ENCODE measurements at regions not wholly inside any gene's neighbourhood (a gene's known extent, or its start where the extent isn't known, plus 50 kb on each side); places are given as distances from the start of the nearest gene placed in this dataset.

DNA sequence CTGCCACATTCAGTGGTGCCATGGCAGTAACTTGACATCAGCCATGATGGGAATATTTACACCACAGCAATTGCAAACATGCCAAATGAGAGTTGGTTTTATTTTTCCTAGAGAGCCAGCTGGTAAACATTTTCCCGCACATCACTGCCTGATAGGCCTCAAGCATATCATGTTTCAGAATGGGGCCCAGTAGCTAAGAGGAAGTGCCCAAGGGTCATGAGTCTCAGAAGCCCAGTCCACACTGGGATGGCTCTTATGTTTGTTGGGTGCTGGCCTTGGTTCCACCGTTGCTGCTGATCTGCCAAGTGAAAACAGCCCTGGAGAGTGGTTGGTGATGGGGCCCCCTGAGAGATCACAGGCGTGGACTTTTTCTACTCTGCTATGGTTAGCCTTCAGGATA is 64.3 kb upstream of the NAV2 start:
- H3K36me3 ChIP-seq: no peaks in the 10 kb centered on the region
- H3K27ac ChIP-seq: no peak overlapping the region
- no peak for TF ChIP-seq Cebpa-rat (IDR thresholded peaks at IDR 0.05)

DNA sequence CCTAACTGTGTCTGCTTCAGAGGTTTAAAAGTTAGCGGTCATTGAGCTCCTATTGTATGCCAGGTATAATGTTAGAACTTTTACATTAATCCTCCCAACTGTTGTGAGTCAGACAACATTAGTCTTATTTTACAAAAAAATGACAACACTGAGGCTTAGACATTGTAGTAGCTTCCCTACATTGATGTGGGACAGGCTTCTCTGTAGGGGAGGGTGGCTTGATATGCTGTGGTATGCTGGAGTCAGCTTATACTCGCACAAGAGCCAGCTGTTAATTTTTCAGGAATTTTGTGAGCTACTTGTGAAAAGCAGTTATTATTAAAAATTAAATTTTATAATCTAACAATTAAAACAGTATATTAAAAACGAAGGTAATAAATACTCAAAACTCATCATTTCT is 64.8 kb upstream of the NAV2 start:
- Histone ChIP-seq H3K36me3 (no peaks in the 10 kb centered on the region), H3K27me3 (no peaks in the 10 kb centered on the region), H4K20me1 (no peaks in the 10 kb centered on the region), H3K9ac (no peak overlapping the region), H3K4me2 (no peak overlapping the region), H3K9me3 (no peaks in the 10 kb centered on the region), H3K27ac (no peak overlapping the region), H3K4me1 (0 out of 2 replicates have a peak, but pooled peaks cover 3% of the 10 kb centered on the region), H3K4me3 (no peak overlapping the region)
- no peak for TF ChIP-seq Cebpa-rat (IDR thresholded peaks at IDR 0.05)

More for the DNA sequence above, 64.3 kb upstream of the NAV2 start:
- Histone ChIP-seq H4K20me1 (no peaks in the 10 kb centered on the region), H3K4me2 (no peak overlapping the region), H3K4me3 (no peak overlapping the region), H3K27me3 (no peaks in the 10 kb centered on the region), H3K9ac (no peak overlapping the region), H3K4me1 (0 out of 2 replicates have a peak, but pooled peaks cover 3% of the 10 kb centered on the region), H3K9me3 (no peaks in the 10 kb centered on the region)

DNA sequence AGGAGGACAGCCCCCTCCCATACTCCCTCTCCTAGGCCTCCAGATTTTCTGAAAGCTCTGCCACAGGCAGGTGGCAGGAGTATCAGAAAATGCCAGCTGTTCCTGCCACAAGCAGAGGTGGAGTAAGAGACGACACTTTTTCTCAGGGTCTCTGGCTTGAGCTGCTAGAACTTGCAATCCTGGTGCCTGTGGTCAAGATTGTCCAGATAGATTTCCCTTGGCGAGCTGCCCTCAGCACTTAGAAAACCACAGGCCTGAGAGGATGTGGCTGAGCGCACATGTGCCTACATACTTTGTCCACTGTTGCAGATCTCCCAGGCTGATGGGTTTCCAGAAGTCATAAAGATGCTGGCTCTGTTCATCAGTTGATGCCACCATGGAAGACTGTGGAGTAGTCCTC is 65.7 kb upstream of the NAV2 start:
- Histone ChIP-seq H3K4me3 (no peak overlapping the region), H4K20me1 (no peaks in the 10 kb centered on the region), H3K4me2 (no peak overlapping the region), H3K36me3 (no peaks in the 10 kb centered on the region), H3K9me3 (no peaks in the 10 kb centered on the region), H3K9ac (no peak overlapping the region), H3K27me3 (no peaks in the 10 kb centered on the region), H3K4me1 (0 out of 2 replicates have a peak, but pooled peaks cover 3% of the 10 kb centered on the region), H3K27ac (no peak overlapping the region)
- no peak for TF ChIP-seq Cebpa-rat (IDR thresholded peaks at IDR 0.05)

DNA sequence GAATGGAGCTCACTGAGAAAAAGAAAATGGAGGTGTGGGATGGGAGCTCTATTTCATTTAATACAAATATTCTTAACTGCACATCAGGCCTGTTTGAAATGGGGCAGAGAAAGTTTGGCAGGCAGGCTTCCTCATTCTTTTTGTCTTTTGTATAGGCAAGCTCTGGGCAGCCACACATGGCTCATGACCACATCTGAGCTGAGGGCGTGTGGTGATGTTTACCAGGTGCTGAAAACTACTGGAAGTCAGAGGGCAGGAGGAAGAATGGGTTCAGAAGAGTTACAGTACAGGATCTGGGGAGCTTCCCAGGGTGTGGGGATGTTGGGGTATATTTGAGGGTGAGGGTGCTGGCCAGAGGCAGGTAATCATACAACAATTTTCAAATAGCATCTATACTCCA is 66.3 kb upstream of the NAV2 start:
- H3K4me1 ChIP-seq: 0 out of 2 replicates have a peak, but pooled peaks cover 3% of the 10 kb centered on the region

DNA sequence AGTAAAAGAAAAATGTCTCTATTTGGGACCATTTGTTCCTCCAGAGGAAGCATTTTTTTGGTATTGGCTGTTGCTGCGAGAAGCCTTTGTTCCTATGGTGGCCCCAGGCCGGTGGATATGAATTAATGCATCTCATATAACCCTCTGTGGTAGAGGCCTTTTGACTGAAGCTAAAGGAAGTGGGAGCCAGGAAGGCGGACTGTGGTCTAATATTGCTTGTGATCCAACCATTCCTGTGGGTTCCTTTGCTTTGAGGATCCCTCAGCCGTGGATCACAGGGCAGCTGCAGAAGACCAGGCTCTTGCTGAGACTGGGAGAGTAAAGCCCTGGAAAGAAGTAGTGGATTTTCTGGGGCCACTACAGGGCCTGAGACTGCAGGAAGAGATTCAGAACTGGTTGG is 68.3 kb upstream of the NAV2 start:
- no peaks in the 10 kb centered on the region for H3K27me3 ChIP-seq
- no peaks in the 10 kb centered on the region for H3K9me3 ChIP-seq
- H3K4me3 ChIP-seq: no peak overlapping the region
- no peak overlapping the region for H3K9ac ChIP-seq
- no peaks in the 10 kb centered on the region for H3K36me3 ChIP-seq
- no peak for TF ChIP-seq Cebpa-rat (IDR thresholded peaks at IDR 0.05)
- no peak overlapping the region for H3K4me2 ChIP-seq
- H3K4me1 ChIP-seq: no peaks in the 10 kb centered on the region
- no peaks in the 10 kb centered on the region for H4K20me1 ChIP-seq
- no peak overlapping the region for H3K27ac ChIP-seq

More for the DNA sequence above, 66.3 kb upstream of the NAV2 start:
- H3K27me3 ChIP-seq: no peaks in the 10 kb centered on the region
- H3K9ac ChIP-seq: no peak overlapping the region
- no peak for TF ChIP-seq Cebpa-rat (IDR thresholded peaks at IDR 0.05)
- no peaks in the 10 kb centered on the region for H3K36me3 ChIP-seq
- no peaks in the 10 kb centered on the region for H4K20me1 ChIP-seq
- no peak overlapping the region for H3K4me3 ChIP-seq
- H3K9me3 ChIP-seq: no peaks in the 10 kb centered on the region
- H3K4me2 ChIP-seq: no peak overlapping the region
- no peak overlapping the region for H3K27ac ChIP-seq

DNA sequence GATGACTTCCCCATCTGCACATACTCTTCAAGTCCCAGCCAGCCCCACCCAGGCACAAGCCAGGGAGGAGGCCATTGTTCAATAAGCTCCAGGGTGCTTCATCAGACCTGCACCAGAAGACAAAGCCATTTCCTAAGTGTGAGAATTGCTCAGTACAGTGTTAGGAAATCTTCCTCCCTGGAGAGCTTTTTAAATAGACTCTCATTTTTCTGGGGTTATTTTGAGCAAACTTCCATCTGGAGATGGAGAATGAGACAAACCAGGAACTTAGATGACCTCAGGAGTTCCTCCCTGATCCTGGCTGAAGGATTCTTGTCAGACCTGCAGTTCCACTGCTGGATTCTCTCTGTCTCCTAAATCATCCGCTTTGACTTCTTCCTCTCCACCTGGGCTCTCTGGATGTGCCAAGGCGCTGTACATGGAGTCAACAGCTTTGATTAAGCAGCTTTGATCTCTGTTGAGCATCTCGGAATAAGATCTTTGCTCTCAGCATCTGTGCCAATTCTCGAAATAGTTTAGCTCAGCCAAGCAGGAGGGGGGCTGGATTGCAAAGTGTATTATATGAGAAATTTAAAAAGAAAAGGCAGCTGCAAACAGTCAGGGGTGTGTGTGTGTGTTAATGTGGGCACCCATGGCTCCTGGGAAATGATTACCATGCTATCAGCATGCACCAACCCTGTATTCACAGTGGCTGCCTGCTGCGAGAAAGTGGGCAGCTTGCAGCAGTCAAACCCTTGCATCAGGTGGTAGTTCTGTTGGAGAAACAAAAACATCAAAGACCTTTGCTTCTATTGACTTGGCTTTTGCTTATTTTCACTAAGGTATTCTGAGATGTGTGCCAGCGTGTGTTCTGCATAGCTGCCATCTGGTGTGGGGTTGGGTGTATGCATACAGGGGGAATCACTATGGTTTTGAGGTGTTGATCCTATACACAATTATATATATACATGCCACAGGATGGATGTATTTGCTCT is 70.2 kb upstream of the NAV2 start:
- Histone ChIP-seq H3K9ac (no peak overlapping the region), H3K4me3 (no peak overlapping the region), H3K27me3 (no peaks in the 10 kb centered on the region), H3K36me3 (no peaks in the 10 kb centered on the region), H4K20me1 (no peaks in the 10 kb centered on the region), H3K4me1 (no peaks in the 10 kb centered on the region), H3K9me3 (no peaks in the 10 kb centered on the region), H3K27ac (no peak overlapping the region), H3K4me2 (no peak overlapping the region)
- TF ChIP-seq Cebpa-rat (IDR thresholded peaks at IDR 0.05): no peak

DNA sequence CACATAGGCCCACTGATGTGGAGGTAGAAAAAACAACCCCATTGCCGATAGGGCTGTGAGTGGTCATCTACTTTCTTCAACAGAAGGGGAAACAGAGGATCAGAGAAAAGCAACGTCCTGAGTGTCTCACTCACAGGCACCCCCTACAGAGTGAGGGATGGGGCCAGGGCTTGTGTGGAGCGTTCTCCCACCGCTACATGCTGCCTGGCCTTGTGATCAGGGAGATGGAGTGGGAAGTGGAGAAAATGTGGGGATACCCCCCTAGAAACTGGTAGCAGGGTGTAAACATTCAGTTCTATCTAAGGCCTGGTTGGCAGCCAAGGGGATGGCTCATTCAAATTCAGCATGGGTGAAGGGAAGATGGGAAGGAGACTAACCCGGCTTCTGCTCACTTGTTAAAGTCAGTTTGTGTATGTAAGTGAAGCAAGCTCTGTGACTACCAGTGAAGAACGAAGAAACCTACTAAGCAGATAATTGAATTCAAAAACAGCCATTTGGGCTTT is 73.0 kb upstream of the NAV2 start:
- Histone ChIP-seq H3K9ac (no peak overlapping the region), H4K20me1 (no peaks in the 10 kb centered on the region), H3K4me1 (no peaks in the 10 kb centered on the region), H3K9me3 (0 out of 2 replicates have a peak, but pooled peaks cover 5% of the 10 kb centered on the region), H3K4me3 (no peak overlapping the region), H3K36me3 (no peaks in the 10 kb centered on the region), H3K27ac (no peak overlapping the region), H3K4me2 (no peak overlapping the region), H3K27me3 (no peaks in the 10 kb centered on the region)
- no peak for TF ChIP-seq Cebpa-rat (IDR thresholded peaks at IDR 0.05)

DNA sequence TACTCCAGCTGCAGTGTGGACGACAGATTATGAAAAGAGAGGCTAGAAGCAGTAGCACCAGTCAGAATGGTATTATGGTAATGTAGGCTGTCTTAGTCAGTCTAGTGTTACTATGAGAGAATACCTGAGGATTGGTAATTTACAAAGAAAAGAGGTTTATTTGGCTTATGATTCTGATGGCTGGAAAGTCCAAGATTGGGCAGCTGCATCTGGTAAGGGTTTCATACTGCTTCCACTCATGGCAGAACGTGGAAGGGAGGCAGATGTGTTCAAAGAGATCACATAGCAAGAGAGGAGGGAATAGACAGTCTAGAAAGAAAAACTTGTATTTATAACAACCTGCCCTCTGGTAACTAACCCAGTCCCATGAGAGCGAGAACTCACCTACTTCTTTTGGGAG is 77.3 kb upstream of the NAV2 start:
- Histone ChIP-seq H3K9me3 (0 out of 2 replicates have a peak, but pooled peaks cover 5% of the 10 kb centered on the region), H3K4me3 (no peak overlapping the region), H3K27me3 (no peaks in the 10 kb centered on the region), H3K9ac (no peak overlapping the region), H3K27ac (no peak overlapping the region), H3K36me3 (no peaks in the 10 kb centered on the region), H4K20me1 (no peaks in the 10 kb centered on the region), H3K4me2 (no peak overlapping the region), H3K4me1 (no peaks in the 10 kb centered on the region)
- no peak for TF ChIP-seq Cebpa-rat (IDR thresholded peaks at IDR 0.05)

DNA sequence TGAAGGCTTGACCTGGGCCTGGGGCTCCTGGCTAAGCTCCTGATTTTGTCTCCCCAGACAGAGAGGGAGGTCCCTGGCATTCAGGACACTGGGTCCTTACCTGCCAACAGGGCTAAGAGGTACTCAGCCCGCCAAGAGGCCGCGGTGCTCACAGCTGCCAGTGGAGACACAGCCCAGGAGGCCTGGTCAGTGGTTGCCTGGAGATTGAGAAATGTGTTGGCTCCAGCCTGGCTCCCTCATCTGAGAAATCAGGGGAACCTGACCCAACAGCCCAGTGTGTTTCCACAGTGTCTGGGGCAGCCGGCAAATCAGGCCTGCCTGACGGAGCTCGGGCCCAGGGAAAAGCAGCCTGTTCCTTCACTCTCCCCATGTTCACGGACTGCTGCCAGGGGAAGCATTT is 79.4 kb upstream of the NAV2 start:
- H3K27ac ChIP-seq: no peak overlapping the region

DNA sequence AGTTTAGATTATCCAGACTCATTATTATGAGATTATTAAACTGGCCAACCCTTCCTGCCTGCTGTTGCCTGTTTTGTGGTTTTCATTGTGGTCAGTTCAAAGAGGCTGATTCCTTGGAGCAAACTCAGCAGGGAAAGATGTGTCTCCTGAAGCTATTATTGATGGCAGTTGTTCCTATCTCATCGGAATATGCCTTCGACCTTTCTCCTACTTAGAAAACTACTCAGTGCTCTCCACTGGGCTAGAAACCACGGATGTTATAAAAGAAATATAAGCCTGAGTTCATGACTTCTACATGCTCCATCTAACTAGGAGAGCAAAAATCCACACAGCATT is 80.2 kb upstream of the NAV2 start:
- Histone ChIP-seq H4K20me1 (no peaks in the 10 kb centered on the region), H3K27ac (no peak overlapping the region), H3K9me3 (0 out of 2 replicates have a peak, but pooled peaks cover 5% of the 10 kb centered on the region), H3K4me2 (no peak overlapping the region), H3K4me1 (no peaks in the 10 kb centered on the region), H3K27me3 (no peaks in the 10 kb centered on the region), H3K4me3 (no peak overlapping the region), H3K36me3 (no peaks in the 10 kb centered on the region), H3K9ac (no peak overlapping the region)
- no peak for TF ChIP-seq Cebpa-rat (IDR thresholded peaks at IDR 0.05)

More for the DNA sequence above, 79.4 kb upstream of the NAV2 start:
- no peak for TF ChIP-seq Cebpa-rat (IDR thresholded peaks at IDR 0.05)
- H3K36me3 ChIP-seq: no peaks in the 10 kb centered on the region
- no peak overlapping the region for H3K9ac ChIP-seq
- no peaks in the 10 kb centered on the region for H3K27me3 ChIP-seq
- H4K20me1 ChIP-seq: no peaks in the 10 kb centered on the region
- no peak overlapping the region for H3K4me2 ChIP-seq
- H3K9me3 ChIP-seq: 0 out of 2 replicates have a peak, but pooled peaks cover 5% of the 10 kb centered on the region
- H3K4me1 ChIP-seq: no peaks in the 10 kb centered on the region
- no peak overlapping the region for H3K4me3 ChIP-seq

Data from BLaER1 (cell line).